Vagina (tissue), 2 donors: ENCODE measurements at regions not wholly inside any gene's neighbourhood (a gene's known extent, or its start where the extent isn't known, plus 50 kb on each side); places are given as distances from the start of the nearest gene placed in this dataset.

Experiments used
- POLR2A ChIP-seq, 2 donors: fragments of 450-650 bp; IDR thresholded peaks; one replicate each; pipeline ENCODE4 v1.6.1; 2017; ENCODE audit warnings: antibody characterized with exemption in 2 of 2, mild to moderate bottlenecking in 2 of 2, moderate library complexity in 2 of 2
- POLR2AphosphoS5 ChIP-seq, 2 donors: sonication (generic); formaldehyde crosslinking; IDR thresholded peaks; one replicate each; pipeline ENCODE4 v1.9.0; 2017; ENCODE audit warnings: antibody characterized with exemption in 2 of 2, mild to moderate bottlenecking in 2 of 2, low read depth in 1 of 2; ENCODE audit not compliant: insufficient read depth in 1 of 2
- TF ChIP-seq, protein P1 (sequence below), 3 experiments: fragments of 450-650 bp in 2 of 3; fragments of 200-600 bp in 1 of 3; sonication (generic) in 1 of 3; IDR thresholded peaks; one replicate each; pipeline ENCODE4 v1.5.1; 2017 to 2019; ENCODE audit warnings: antibody characterized with exemption in 3 of 3, mild to moderate bottlenecking in 2 of 3, moderate library complexity in 2 of 3

GRCh38 chr2:207260021-207260420 is 94.3 kb upstream of the KLF7 start:
- TF ChIP-seq, protein P1, sequence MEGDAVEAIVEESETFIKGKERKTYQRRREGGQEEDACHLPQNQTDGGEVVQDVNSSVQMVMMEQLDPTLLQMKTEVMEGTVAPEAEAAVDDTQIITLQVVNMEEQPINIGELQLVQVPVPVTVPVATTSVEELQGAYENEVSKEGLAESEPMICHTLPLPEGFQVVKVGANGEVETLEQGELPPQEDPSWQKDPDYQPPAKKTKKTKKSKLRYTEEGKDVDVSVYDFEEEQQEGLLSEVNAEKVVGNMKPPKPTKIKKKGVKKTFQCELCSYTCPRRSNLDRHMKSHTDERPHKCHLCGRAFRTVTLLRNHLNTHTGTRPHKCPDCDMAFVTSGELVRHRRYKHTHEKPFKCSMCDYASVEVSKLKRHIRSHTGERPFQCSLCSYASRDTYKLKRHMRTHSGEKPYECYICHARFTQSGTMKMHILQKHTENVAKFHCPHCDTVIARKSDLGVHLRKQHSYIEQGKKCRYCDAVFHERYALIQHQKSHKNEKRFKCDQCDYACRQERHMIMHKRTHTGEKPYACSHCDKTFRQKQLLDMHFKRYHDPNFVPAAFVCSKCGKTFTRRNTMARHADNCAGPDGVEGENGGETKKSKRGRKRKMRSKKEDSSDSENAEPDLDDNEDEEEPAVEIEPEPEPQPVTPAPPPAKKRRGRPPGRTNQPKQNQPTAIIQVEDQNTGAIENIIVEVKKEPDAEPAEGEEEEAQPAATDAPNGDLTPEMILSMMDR (IDR thresholded peaks at IDR 0.05): no peak
- TF ChIP-seq POLR2A (IDR thresholded peaks at IDR 0.05): no peak
- TF ChIP-seq POLR2AphosphoS5 (IDR thresholded peaks at IDR 0.05; ENCODE audit: insufficient read depth in 1 of 2, low read depth in 1 of 2): no peak
